ENCODE measurements at regions not wholly inside any gene's neighbourhood (a gene's known extent, or its start where the extent isn't known, plus 50 kb on each side); places are given as distances from the start of the nearest gene placed in this dataset.

GRCh38 chr3:7927015-7927414 is 574.6 kb upstream of the LMCD1 start:
- TF ChIP-seq EZH2 (IDR thresholded peaks at IDR 0.05; ENCODE audit: borderline replicate concordance, low read depth, low read length, poor library complexity, severe bottlenecking) (no peak), CTCF (conservative IDR thresholded peaks at IDR 0.05; ENCODE audit: low read depth, low read length) (no peak)

All from A673 (cell line).